Fibroblast of lung (primary cell): ENCODE measurements at regions not wholly inside any gene's neighbourhood (a gene's known extent, or its start where the extent isn't known, plus 50 kb on each side); places are given as distances from the start of the nearest gene placed in this dataset.
"Not testable (repeated sequence)": the region's sequence is repeated elsewhere in the genome, so short reads cannot be mapped to it uniquely, and the experiment has no call there.

Experiments
- DNase-seq, 2 donors: peaks; one replicate each; pipeline versions ENCODE4 v3.0.0 to v3.0.0-alpha.2; 2010; ENCODE audit warnings: low read depth in 2 of 2
- H2AFZ ChIP-seq: 2 replicates; pipeline ENCODE4 v1.5.1; 2012; ENCODE audit warnings: low read length, control low read depth, inconsistent platforms
- H3K27ac ChIP-seq: 2 replicates; pipeline ENCODE4 v1.5.1; 2011; ENCODE audit warnings: low read length, control low read depth; ENCODE audit not compliant: insufficient read depth
- H3K27me3 ChIP-seq: 2 replicates; pipeline ENCODE4 v1.5.1; 2011; ENCODE audit warnings: mild to moderate bottlenecking, low read length; ENCODE audit not compliant: control insufficient read depth, insufficient read depth
- H3K36me3 ChIP-seq: 2 replicates; pipeline ENCODE4 v1.5.1; 2011; ENCODE audit warnings: low read length; ENCODE audit not compliant: control insufficient read depth, insufficient read depth
- H3K4me1 ChIP-seq: 2 replicates; pipeline ENCODE4 v1.5.1; 2011; ENCODE audit warnings: low read length; ENCODE audit not compliant: control insufficient read depth, insufficient read depth; ENCODE audit errors: extremely low read depth
- H3K4me2 ChIP-seq: 2 replicates; pipeline ENCODE4 v1.5.1; 2011; ENCODE audit warnings: low read length, control low read depth; ENCODE audit not compliant: insufficient read depth; ENCODE audit errors: extremely low read depth
- H3K4me3 ChIP-seq, 4 experiments: fragments of 200-600 bp in 1 of 4; sonication (generic) in 1 of 4; replicated peaks in 1 of 4; 2 replicates each; pipeline ENCODE4 v1.5.1; 2011 to 2016; ENCODE audit warnings: low read length in 4 of 4, low read depth in 3 of 4, mild to moderate bottlenecking in 3 of 4, control low read depth in 2 of 4, inconsistent platforms in 1 of 4, mixed read lengths in 1 of 4; ENCODE audit not compliant: insufficient read depth in 1 of 4; ENCODE audit errors: control extremely low read depth in 1 of 4
- H3K79me2 ChIP-seq: 2 replicates; pipeline ENCODE4 v1.5.1; 2012; ENCODE audit warnings: mild to moderate bottlenecking, low read length, inconsistent platforms; ENCODE audit not compliant: control insufficient read depth, insufficient read depth
- H3K9ac ChIP-seq: 2 replicates; pipeline ENCODE4 v1.5.1; 2011; ENCODE audit warnings: mild to moderate bottlenecking, low read length, control low read depth; ENCODE audit not compliant: insufficient read depth
- H3K9me3 ChIP-seq: 2 replicates; pipeline ENCODE4 v1.5.1; 2012; ENCODE audit warnings: low read depth, low read length; ENCODE audit not compliant: control insufficient read depth, insufficient read depth
- H4K20me1 ChIP-seq: 2 replicates; pipeline ENCODE4 v1.5.1; 2011; ENCODE audit warnings: low read length; ENCODE audit not compliant: control insufficient read depth, insufficient read depth; ENCODE audit errors: extremely low read depth
- EZH2 ChIP-seq: IDR thresholded peaks from 2 replicates; pipeline ENCODE4 v1.5.1; 2012; ENCODE audit warnings: low read length, control low read depth, mild to moderate bottlenecking; ENCODE audit errors: missing control alignments
- TF ChIP-seq, protein P1 (sequence below), 2 donors: IDR thresholded peaks in 1 of 2; conservative IDR thresholded peaks in 1 of 2; 1 replicate in 1 of 2; 2 replicates in 1 of 2; pipeline ENCODE4 v1.5.1; 2011 to 2012; ENCODE audit warnings: low read length in 2 of 2, control low read depth in 1 of 2, inconsistent platforms in 1 of 2, low read depth in 1 of 2, mild to moderate bottlenecking in 1 of 2

GRCh38 chr3:190970560-190970959 lies 108.1 kb upstream of the GMNC start:
- H3K4me1 ChIP-seq: no peaks in the 10 kb centered on the region
- no peak overlapping the region for H3K4me2 ChIP-seq
- H3K9me3 ChIP-seq: no peaks in the 10 kb centered on the region
- no peaks in the 10 kb centered on the region for H3K79me2 ChIP-seq
- H3K9ac ChIP-seq: no peak overlapping the region
- no peak for DNase-seq
- H3K27me3 ChIP-seq: no peaks in the 10 kb centered on the region
- no peak overlapping the region for H3K27ac ChIP-seq
- no peaks in the 10 kb centered on the region for H4K20me1 ChIP-seq
- H3K4me3 ChIP-seq: no peak overlapping the region
- H3K36me3 ChIP-seq: no peaks in the 10 kb centered on the region
- H2AFZ ChIP-seq: no peak overlapping the region
- TF ChIP-seq EZH2: no peak
- TF ChIP-seq, protein P1, sequence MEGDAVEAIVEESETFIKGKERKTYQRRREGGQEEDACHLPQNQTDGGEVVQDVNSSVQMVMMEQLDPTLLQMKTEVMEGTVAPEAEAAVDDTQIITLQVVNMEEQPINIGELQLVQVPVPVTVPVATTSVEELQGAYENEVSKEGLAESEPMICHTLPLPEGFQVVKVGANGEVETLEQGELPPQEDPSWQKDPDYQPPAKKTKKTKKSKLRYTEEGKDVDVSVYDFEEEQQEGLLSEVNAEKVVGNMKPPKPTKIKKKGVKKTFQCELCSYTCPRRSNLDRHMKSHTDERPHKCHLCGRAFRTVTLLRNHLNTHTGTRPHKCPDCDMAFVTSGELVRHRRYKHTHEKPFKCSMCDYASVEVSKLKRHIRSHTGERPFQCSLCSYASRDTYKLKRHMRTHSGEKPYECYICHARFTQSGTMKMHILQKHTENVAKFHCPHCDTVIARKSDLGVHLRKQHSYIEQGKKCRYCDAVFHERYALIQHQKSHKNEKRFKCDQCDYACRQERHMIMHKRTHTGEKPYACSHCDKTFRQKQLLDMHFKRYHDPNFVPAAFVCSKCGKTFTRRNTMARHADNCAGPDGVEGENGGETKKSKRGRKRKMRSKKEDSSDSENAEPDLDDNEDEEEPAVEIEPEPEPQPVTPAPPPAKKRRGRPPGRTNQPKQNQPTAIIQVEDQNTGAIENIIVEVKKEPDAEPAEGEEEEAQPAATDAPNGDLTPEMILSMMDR (conservative IDR thresholded peaks at IDR 0.05 in 1 of 2, IDR thresholded peaks at IDR 0.05 in 1 of 2; ENCODE audit: low read depth in 1 of 2, low read length in 2 of 2): no peak

GRCh38 chr3:190968616-190969015 lies 106.1 kb upstream of the GMNC start:
- no peaks in the 10 kb centered on the region for H4K20me1 ChIP-seq
- no peaks in the 10 kb centered on the region for H3K4me1 ChIP-seq
- H3K4me2 ChIP-seq: no peak overlapping the region
- H3K9me3 ChIP-seq: no peaks in the 10 kb centered on the region
- TF ChIP-seq, protein P1 (conservative IDR thresholded peaks at IDR 0.05 in 1 of 2, IDR thresholded peaks at IDR 0.05 in 1 of 2; ENCODE audit: low read depth in 1 of 2, low read length in 2 of 2): no peak
- no peak for TF ChIP-seq EZH2
- no peaks in the 10 kb centered on the region for H3K79me2 ChIP-seq
- H3K9ac ChIP-seq: no peak overlapping the region
- H3K27me3 ChIP-seq: no peaks in the 10 kb centered on the region
- H3K27ac ChIP-seq: no peak overlapping the region
- no peak for DNase-seq
- H3K4me3 ChIP-seq: no peak overlapping the region
- H2AFZ ChIP-seq: no peak overlapping the region
- H3K36me3 ChIP-seq: no peaks in the 10 kb centered on the region

- not testable (repeated sequence) for H3K27me3 ChIP-seq, H3K9ac ChIP-seq, H3K27ac ChIP-seq, H3K36me3 ChIP-seq, H3K4me1 ChIP-seq, DNase-seq, H3K79me2 ChIP-seq, H3K4me2 ChIP-seq, H3K9me3 ChIP-seq, H4K20me1 ChIP-seq, H2AFZ ChIP-seq
- peak overlapping the region in 1 of 4 experiments; percentile 45 for H3K4me3 ChIP-seq
These were observed 102.4 kb upstream of the GMNC start for GRCh38 chr3:190964931-190965330.
